ENCODE measurements at regions not wholly inside any gene's neighbourhood (a gene's known extent, or its start where the extent isn't known, plus 50 kb on each side); places are given as distances from the start of the nearest gene placed in this dataset.

DNA sequence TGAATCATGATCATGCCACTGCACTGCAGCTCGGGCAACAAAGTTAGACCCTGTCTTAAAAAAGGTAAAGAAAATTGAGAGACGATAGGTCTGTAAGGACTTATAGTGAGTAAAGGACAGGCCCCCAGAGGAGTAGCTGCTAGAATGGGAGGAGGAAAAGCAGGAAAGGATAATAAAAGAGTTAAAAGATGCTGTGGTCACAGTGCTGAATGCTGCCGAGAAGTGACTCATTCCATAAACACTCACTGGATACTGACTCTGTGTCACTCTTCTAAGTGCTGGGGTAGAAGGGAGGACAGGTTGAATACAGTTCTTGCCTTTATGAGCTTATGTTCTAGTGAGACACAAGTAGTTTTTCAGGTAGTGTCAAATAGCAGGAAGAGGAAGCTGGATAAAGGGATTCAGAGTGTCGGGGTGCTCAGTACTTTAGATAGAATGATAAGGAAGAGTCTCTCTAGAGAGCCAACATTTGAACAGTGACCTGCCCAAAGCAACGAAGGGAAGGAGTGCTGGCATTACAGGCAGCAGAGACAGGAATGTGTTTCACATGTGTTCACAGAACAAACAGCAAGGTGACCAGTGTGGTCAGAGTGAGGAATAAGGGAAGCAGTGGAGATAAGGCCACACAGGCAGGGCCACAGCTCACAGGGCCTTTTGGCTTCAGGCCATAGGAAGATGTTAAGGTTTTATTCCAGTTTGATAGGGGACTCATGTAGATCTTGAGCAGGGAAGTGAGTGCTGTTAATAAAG, 1240.5 kb downstream of the UQCRFS1 start:
- TF ChIP-seq, protein P1, sequence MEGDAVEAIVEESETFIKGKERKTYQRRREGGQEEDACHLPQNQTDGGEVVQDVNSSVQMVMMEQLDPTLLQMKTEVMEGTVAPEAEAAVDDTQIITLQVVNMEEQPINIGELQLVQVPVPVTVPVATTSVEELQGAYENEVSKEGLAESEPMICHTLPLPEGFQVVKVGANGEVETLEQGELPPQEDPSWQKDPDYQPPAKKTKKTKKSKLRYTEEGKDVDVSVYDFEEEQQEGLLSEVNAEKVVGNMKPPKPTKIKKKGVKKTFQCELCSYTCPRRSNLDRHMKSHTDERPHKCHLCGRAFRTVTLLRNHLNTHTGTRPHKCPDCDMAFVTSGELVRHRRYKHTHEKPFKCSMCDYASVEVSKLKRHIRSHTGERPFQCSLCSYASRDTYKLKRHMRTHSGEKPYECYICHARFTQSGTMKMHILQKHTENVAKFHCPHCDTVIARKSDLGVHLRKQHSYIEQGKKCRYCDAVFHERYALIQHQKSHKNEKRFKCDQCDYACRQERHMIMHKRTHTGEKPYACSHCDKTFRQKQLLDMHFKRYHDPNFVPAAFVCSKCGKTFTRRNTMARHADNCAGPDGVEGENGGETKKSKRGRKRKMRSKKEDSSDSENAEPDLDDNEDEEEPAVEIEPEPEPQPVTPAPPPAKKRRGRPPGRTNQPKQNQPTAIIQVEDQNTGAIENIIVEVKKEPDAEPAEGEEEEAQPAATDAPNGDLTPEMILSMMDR (conservative IDR thresholded peaks at IDR 0.05) = no peak
- no peak for TF ChIP-seq EZH2 (IDR thresholded peaks at IDR 0.05; ENCODE audit: low read depth)

Measured in PC-9 (cell line).